Mesodermal cell (in vitro differentiated cells): ENCODE measurements at regions not wholly inside any gene's neighbourhood (a gene's known extent, or its start where the extent isn't known, plus 50 kb on each side); places are given as distances from the start of the nearest gene placed in this dataset.
"Not testable (repeated sequence)": the region's sequence is repeated elsewhere in the genome, so short reads cannot be mapped to it uniquely, and the experiment has no call there.

Experiments used
- H3K27ac ChIP-seq: 2 replicates; pipeline ENCODE4 v1.7.0; 2013; ENCODE audit warnings: mild to moderate bottlenecking, low read depth, low read length, moderate library complexity; ENCODE audit not compliant: severe bottlenecking
- H3K36me3 ChIP-seq: 2 replicates; pipeline ENCODE4 v1.7.1; 2013; ENCODE audit warnings: mild to moderate bottlenecking, low read length, moderate library complexity; ENCODE audit not compliant: control insufficient read depth, insufficient read depth
- H3K4me1 ChIP-seq: one replicate; pipeline ENCODE4 v1.7.1; 2013; ENCODE audit warnings: mild to moderate bottlenecking, low read length; ENCODE audit not compliant: insufficient read depth, control insufficient read depth, poor library complexity, severe bottlenecking
- H3K4me3 ChIP-seq: 2 replicates; pipeline ENCODE4 v1.7.0; 2013; ENCODE audit warnings: low read length, control low read depth, mild to moderate bottlenecking; ENCODE audit not compliant: insufficient read depth, poor library complexity, severe bottlenecking; ENCODE audit errors: extremely low read depth
- H3K9me3 ChIP-seq: 2 replicates; pipeline ENCODE4 v1.7.1; 2013; ENCODE audit warnings: mild to moderate bottlenecking, low read length, moderate library complexity; ENCODE audit not compliant: control insufficient read depth
- WGBS, 2 experiments: methylation state at CpG; one replicate each; pipeline ENCODE4 v1.1.5; 2013; ENCODE audit warnings: missing lambda C conversion rate in 2 of 2; ENCODE audit not compliant: insufficient coverage in 2 of 2; 5-methylcytosine and 5-hydroxymethylcytosine counted together

- 88 to 93% methylated on average over 2 to 3 of the region's 5 CpGs for WGBS, 2 experiments
- H3K27ac ChIP-seq, result no peak overlapping the region
- H3K4me1 ChIP-seq, result no peaks in the 10 kb centered on the region
- H3K9me3 ChIP-seq, result no peaks in the 10 kb centered on the region
- no peaks in the 10 kb centered on the region for H3K36me3 ChIP-seq
- no peak overlapping the region for H3K4me3 ChIP-seq
Observed at GRCh38 chr3:165635791-165636683, 201.2 kb downstream of the BCHE start.

GRCh38 chr3:165624761-165625160 is 212.5 kb downstream of the BCHE start:
- no peaks in the 10 kb centered on the region for H3K36me3 ChIP-seq
- no peak overlapping the region for H3K4me3 ChIP-seq
- no CpG with 5 or more reads among the region's 3 CpGs for WGBS, 2 experiments

DNA sequence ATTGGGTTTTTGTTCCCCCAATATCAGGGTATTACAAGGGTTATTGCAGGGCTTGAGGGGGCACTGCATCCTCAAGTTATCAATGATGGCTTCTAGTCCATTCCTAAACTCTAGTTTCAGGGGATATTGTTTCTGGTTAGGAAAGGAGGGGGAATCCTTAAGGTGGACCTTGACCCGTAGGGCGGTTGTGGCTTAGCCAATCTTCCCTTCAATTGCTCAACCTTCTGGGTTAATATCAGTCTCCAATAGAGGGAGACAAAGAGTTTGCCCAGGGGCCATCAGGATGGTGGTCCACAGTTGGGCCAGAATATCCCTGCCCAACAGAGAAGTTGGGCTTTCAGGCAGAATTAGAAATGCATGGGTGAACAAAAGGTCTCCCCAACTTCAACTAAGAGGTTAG is 214.9 kb downstream of the BCHE start:
- no peaks in the 10 kb centered on the region for H3K36me3 ChIP-seq
- no peaks in the 10 kb centered on the region for H3K4me1 ChIP-seq
- H3K27ac ChIP-seq, result no peak overlapping the region
- H3K4me3 ChIP-seq, result no peak overlapping the region
- no CpG with 5 or more reads among the region's 2 CpGs for WGBS, 2 experiments
- no peaks in the 10 kb centered on the region for H3K9me3 ChIP-seq

More at GRCh38 chr3:165624761-165625160, 212.5 kb downstream of the BCHE start:
- Histone ChIP-seq H3K9me3 (no peaks in the 10 kb centered on the region), H3K4me1 (no peaks in the 10 kb centered on the region), H3K27ac (no peak overlapping the region)

DNA sequence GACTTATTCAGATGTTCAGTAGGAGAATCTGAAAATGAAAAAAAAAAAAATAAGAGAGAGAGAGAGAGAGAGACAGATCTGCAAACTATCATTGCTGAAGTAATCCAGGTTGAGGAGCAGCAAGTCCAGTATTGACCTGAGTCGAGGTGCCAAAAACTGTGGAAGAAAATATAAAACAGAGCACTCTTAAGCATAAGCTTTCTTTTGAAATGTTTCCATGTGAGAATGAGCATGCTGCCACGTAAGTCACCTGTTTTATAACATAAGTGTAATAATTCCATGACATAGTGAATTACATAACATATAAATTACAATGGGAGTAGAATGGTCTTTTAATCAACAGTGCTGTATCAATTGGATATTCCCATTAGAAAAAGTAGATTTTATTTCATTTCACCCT is 218.2 kb downstream of the BCHE start:
- H3K4me1 ChIP-seq, result no peaks in the 10 kb centered on the region
- no peak overlapping the region for H3K27ac ChIP-seq
- no peaks in the 10 kb centered on the region for H3K36me3 ChIP-seq
- no peaks in the 10 kb centered on the region for H3K9me3 ChIP-seq
- WGBS, 2 experiments, result 100% methylated on average over 1 of the region's 2 CpGs
- no peak overlapping the region for H3K4me3 ChIP-seq

DNA sequence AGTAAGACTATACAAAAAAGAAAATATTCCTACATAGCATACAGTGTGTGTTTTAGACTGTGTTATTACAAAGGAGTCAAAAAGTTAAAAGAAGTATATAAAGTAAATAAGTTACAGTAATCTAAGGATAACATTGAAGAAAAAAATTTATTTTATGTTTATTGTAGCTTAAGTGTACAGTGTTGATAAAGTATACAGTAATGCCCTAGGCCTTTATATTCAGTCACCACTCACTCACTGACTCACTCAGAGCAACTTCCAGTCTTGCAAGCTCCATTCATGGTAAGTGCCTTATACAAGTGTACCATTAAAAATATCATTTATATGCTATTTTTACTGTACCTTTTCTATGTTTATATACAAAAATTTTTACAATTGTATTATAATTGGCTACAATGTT is 220.1 kb downstream of the BCHE start:
- H3K9me3 ChIP-seq, result no peaks in the 10 kb centered on the region
- no peak overlapping the region for H3K4me3 ChIP-seq
- H3K36me3 ChIP-seq, result no peaks in the 10 kb centered on the region
- no peaks in the 10 kb centered on the region for H3K4me1 ChIP-seq
- H3K27ac ChIP-seq, result no peak overlapping the region

DNA sequence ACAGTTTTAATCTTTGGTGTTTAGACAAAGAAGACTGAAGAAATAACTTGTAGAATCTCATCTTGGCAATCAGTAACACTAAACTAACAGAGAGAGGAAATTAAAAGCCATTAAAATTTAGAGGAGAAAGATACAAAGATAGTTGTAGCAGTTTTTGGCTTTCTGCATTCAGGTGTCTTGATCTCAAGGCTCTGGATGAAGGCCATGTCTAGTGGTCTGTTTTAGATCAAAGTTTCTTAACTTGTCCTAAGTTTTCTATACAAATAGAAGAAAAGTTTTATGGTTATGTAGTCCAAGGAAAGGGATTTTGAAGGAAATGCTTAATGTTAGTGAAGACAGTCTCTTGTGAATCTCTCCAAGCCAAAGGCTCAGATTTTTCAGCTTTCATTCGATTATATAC is 222.9 kb downstream of the BCHE start:
- no peaks in the 10 kb centered on the region for H3K36me3 ChIP-seq
- no peak overlapping the region for H3K4me3 ChIP-seq
- no peaks in the 10 kb centered on the region for H3K9me3 ChIP-seq
- no peak overlapping the region for H3K27ac ChIP-seq
- WGBS, 2 experiments, result no CpG with 5 or more reads among the region's 1 CpG
- H3K4me1 ChIP-seq, result no peaks in the 10 kb centered on the region

- WGBS, 2 experiments, result 100% methylated on average over 1 of the region's 4 CpGs; no CpG with 5 or more reads in 1 of the 2 experiments
- Histone ChIP-seq H3K27ac (no peak overlapping the region), H3K4me3 (no peak overlapping the region), H3K36me3 (no peaks in the 10 kb centered on the region), H3K4me1 (no peaks in the 10 kb centered on the region), H3K9me3 (no peaks in the 10 kb centered on the region)
Observed at GRCh38 chr3:165613014-165613413, 224.2 kb downstream of the BCHE start.

DNA sequence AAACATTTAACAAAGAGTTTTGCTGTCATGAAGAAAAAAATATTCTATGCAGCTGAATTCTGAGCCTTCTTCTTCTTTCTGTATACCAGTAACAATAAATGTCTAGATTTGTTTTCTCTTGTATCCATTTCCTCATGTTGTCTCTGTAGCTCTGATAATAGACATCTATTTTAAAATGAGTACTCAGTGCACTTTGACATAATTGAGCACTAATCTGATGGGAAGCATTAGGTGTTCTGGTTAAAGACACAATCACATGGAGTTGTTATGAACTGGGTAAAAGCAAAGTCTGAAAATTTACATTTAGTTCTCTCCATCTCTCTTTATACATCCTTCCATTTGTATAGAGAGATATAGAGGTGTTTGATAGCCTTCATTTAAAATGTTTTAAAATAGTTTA is 230.0 kb downstream of the BCHE start:
- no peaks in the 10 kb centered on the region for H3K36me3 ChIP-seq
- no peak overlapping the region for H3K4me3 ChIP-seq
- no peaks in the 10 kb centered on the region for H3K9me3 ChIP-seq
- no peak overlapping the region for H3K27ac ChIP-seq
- no peaks in the 10 kb centered on the region for H3K4me1 ChIP-seq

DNA sequence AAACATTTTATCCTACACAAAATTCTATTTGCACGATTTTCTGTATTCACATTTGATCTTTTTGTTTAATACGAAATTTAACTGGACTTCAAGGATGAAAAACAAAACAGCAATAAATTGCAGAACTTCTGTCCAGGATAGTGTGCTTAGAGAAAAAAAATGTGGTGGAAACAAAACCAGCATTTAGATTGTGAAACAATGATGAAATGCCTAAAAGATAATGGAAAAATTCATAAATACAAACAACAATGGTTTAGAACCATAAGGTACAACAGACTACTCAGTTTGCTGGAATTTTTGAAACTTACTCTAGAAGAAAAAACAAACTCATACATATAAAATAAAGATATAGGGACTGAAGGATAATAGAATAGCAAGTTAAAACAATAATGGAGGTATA is 234.0 kb downstream of the BCHE start:
- Histone ChIP-seq H3K9me3 (no peaks in the 10 kb centered on the region), H3K4me1 (no peaks in the 10 kb centered on the region)
- WGBS, 2 experiments, result no CpG with 5 or more reads among the region's 2 CpGs

DNA sequence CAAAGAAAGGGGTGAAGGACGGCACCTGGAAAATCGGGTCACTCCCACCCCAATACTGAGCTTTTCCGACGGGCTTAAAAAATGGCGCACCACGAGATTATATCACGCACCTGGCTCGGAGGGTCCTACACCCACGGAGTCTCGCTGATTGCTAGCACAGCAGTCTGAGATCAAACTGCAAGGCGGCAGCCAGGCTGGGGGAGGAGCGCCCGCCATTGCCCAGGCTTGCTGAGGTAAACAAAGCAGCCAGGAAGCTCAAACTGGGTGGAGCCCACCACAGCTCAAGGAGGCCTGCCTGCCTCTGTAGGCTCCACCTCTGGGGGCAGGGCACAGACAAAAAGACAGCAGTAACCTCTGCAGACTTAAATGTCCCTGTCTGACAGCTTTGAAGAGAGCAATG is 264.7 kb downstream of the BCHE start:
- not testable (repeated sequence) for H3K36me3 ChIP-seq, H3K4me1 ChIP-seq, H3K27ac ChIP-seq, H3K9me3 ChIP-seq, H3K4me3 ChIP-seq
- WGBS, 2 experiments, result 84% methylated on average over 6 of the region's 13 CpGs; no CpG with 5 or more reads in 1 of the 2 experiments

More for the DNA sequence above, 234.0 kb downstream of the BCHE start:
- H3K27ac ChIP-seq, result no peak overlapping the region
- no peak overlapping the region for H3K4me3 ChIP-seq
- H3K36me3 ChIP-seq, result no peaks in the 10 kb centered on the region

DNA sequence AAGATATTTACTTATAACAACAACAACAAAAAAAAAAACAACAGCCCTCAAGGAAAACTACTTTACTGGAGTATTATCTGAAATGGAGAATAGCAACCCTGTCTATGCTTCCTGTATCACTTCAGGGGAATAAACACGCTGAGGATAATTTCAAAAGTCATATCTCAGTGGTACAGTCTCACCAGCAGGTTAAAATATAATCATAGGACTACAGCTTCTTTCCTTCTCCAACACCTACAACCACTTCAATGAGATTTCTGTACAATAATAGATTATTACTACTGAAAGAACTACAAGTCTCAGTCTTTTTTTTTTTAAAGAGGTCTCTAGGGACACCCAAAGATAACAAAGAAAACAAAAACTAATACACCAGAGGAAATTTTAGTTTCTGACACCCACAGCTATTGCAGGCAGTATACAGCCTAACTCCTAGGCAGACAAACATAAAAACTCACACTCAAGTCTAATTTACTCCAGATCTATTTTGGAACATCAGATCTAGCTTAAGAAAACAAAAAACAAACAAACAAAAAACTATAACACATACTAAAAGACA is 268.2 kb downstream of the BCHE start:
- WGBS, 2 experiments, result 75% methylated on average over 1 of the region's 1 CpG; no CpG with 5 or more reads in 1 of the 2 experiments
- H3K4me3 ChIP-seq, result no peak overlapping the region

More for the DNA sequence above, 268.2 kb downstream of the BCHE start:
- Histone ChIP-seq H3K9me3 (no peaks in the 10 kb centered on the region), H3K36me3 (no peaks in the 10 kb centered on the region), H3K27ac (no peak overlapping the region), H3K4me1 (no peaks in the 10 kb centered on the region)
